H1 (cell line): ENCODE measurements at regions not wholly inside any gene's neighbourhood (a gene's known extent, or its start where the extent isn't known, plus 50 kb on each side); places are given as distances from the start of the nearest gene placed in this dataset.

Experiments used
- CTCF ChIA-PET: fragments of 300-600 bp; sonication (Branson Sonifier 250); formaldehyde crosslinking; loops from one replicate; lab custom pipeline; 2021; ENCODE audit not compliant: partially characterized antibody; lab: Charles Lee
- POLR2A ChIA-PET: fragments of 300-600 bp; sonication (Branson Sonifier 250); formaldehyde crosslinking; loops from one replicate; lab custom pipeline; 2021; ENCODE audit warnings: inconsistent platforms; ENCODE audit not compliant: partially characterized antibody; lab: Charles Lee
- DNase-seq, 2 experiments: peaks; one replicate each; pipeline versions ENCODE4 v3.0.0 to v3.0.0-alpha.2; 2010 to 2022; ENCODE audit warnings: low spot score in 2 of 2, low read depth in 1 of 2, mixed read lengths in 1 of 2
- FAIRE-seq: peaks from 2 replicates; lab custom pipeline; 2011; peaks lifted over from hg19 to GRCh38; lab: Jason Lieb, UNC
- H2AFZ ChIP-seq: 2 replicates; pipeline ENCODE4 v1.8.1; 2012; ENCODE audit warnings: low read length, inconsistent platforms
- H2AK5ac ChIP-seq: 2 replicates; pipeline ENCODE4 v1.6.1; 2013; ENCODE audit warnings: low read depth, low read length
- H2BK120ac ChIP-seq: replicated peaks from 2 replicates; pipeline ENCODE3; 2013; ENCODE audit warnings: low read depth, low read length, inconsistent platforms
- H2BK12ac ChIP-seq: 2 replicates; pipeline ENCODE4 v1.6.1; 2013; ENCODE audit warnings: low read depth, low read length
- H2BK15ac ChIP-seq: 2 replicates; pipeline ENCODE4 v1.6.1; 2013; ENCODE audit warnings: low read length
- H2BK20ac ChIP-seq: 2 replicates; pipeline ENCODE4 v1.6.1; 2013; ENCODE audit warnings: low read length
- H2BK5ac ChIP-seq: 2 replicates; pipeline ENCODE4 v1.6.1; 2013; ENCODE audit warnings: low read depth, low read length
- H3K14ac ChIP-seq: 2 replicates; pipeline ENCODE4 v1.6.1; 2013; ENCODE audit warnings: inconsistent platforms; ENCODE audit not compliant: insufficient read length
- H3K18ac ChIP-seq: 2 replicates; pipeline ENCODE4 v1.6.1; 2013; ENCODE audit warnings: low read length; ENCODE audit errors: extremely low read depth
- H3K23ac ChIP-seq: 2 replicates; pipeline ENCODE4 v1.6.1; 2013; ENCODE audit warnings: inconsistent platforms; ENCODE audit not compliant: insufficient read length
- H3K23me2 ChIP-seq: 2 replicates; pipeline ENCODE4 v1.6.1; 2013; ENCODE audit warnings: low read depth, low read length
- H3K27ac ChIP-seq: 2 replicates; pipeline ENCODE4 v1.6.1; 2011; ENCODE audit warnings: low read depth, low read length, inconsistent platforms
- H3K27me3 ChIP-seq, 4 experiments: replicated peaks in 1 of 4; 1 replicate in 1 of 4; 2 replicates in 3 of 4; pipeline versions ENCODE4 v1.6.1 to v1.8.1; 2011 to 2013; ENCODE audit warnings: low read length in 3 of 4, mild to moderate bottlenecking in 3 of 4, inconsistent platforms in 2 of 4, mixed read lengths in 2 of 4, moderate library complexity in 1 of 4; ENCODE audit not compliant: control insufficient read depth in 3 of 4, insufficient read depth in 3 of 4; ENCODE audit errors: extremely low read depth in 1 of 4
- H3K36me3 ChIP-seq, 4 experiments: 2 replicates each; pipeline versions ENCODE4 v1.6.1 to v1.8.1; 2011 to 2013; ENCODE audit warnings: mild to moderate bottlenecking in 4 of 4, low read length in 3 of 4, moderate library complexity in 2 of 4, control low read depth in 1 of 4, inconsistent platforms in 1 of 4; ENCODE audit not compliant: insufficient read depth in 4 of 4, control insufficient read depth in 2 of 4
- H3K4ac ChIP-seq: replicated peaks from 2 replicates; pipeline ENCODE3; 2013; ENCODE audit warnings: low read length, low read depth, mixed read lengths, inconsistent platforms; ENCODE audit not compliant: insufficient read length
- H3K4me1 ChIP-seq, 4 experiments: replicated peaks in 1 of 4; 1 replicate in 1 of 4; 2 replicates in 3 of 4; pipeline versions ENCODE4 v1.6.1 to v1.8.1; 2011 to 2013; ENCODE audit warnings: low read length in 3 of 4, inconsistent platforms in 2 of 4, mixed read lengths in 1 of 4; ENCODE audit not compliant: insufficient read depth in 4 of 4, control insufficient read depth in 3 of 4
- H3K4me2 ChIP-seq, 2 experiments: 2 replicates each; pipeline versions ENCODE4 v1.6.1 to v1.8.1; 2011 to 2013; ENCODE audit warnings: low read depth in 2 of 2, low read length in 2 of 2, control low read depth in 1 of 2, inconsistent platforms in 1 of 2, mild to moderate bottlenecking in 1 of 2; ENCODE audit not compliant: insufficient read depth in 1 of 2
- H3K4me3 ChIP-seq, 4 experiments: fragments of 200-600, 300-600 bp in 1 of 4; sonication (generic), shearing (Covaris generic), sonication (Bioruptor Twin) in 1 of 4; 2 replicates each; pipeline versions ENCODE4 v1.5.1 to v1.8.1; 2011 to 2016; ENCODE audit warnings: low read length in 4 of 4, low read depth in 3 of 4, control low read depth in 2 of 4, inconsistent platforms in 2 of 4, mild to moderate bottlenecking in 2 of 4, mixed read lengths in 1 of 4, moderate library complexity in 1 of 4; ENCODE audit not compliant: insufficient read depth in 2 of 4; ENCODE audit errors: extremely low read depth in 1 of 4
- H3K56ac ChIP-seq: replicated peaks from 2 replicates; pipeline ENCODE3; 2013; ENCODE audit warnings: low read depth, mild to moderate bottlenecking, mixed read lengths, low read length, inconsistent platforms; ENCODE audit not compliant: insufficient read length
- H3K79me1 ChIP-seq: 2 replicates; pipeline ENCODE4 v1.6.1; 2013; ENCODE audit warnings: low read depth, low read length, control low read depth
- H3K79me2 ChIP-seq, 2 experiments: 2 replicates each; pipeline versions ENCODE4 v1.6.1 to v1.8.1; 2012 to 2013; ENCODE audit warnings: low read length in 2 of 2, mild to moderate bottlenecking in 2 of 2, inconsistent platforms in 1 of 2; ENCODE audit not compliant: insufficient read depth in 2 of 2, control insufficient read depth in 1 of 2
- H3K9ac ChIP-seq, 4 experiments: replicated peaks in 1 of 4; 1 replicate in 1 of 4; 2 replicates in 3 of 4; pipeline versions ENCODE4 v1.6.1 to v1.8.1; 2011 to 2013; ENCODE audit warnings: low read depth in 3 of 4, low read length in 3 of 4, control low read depth in 2 of 4, mild to moderate bottlenecking in 2 of 4, moderate library complexity in 2 of 4, inconsistent platforms in 1 of 4; ENCODE audit errors: extremely low read depth in 1 of 4
- H3K9me3 ChIP-seq, 2 experiments: 2 replicates each; pipeline versions ENCODE4 v1.6.1 to v1.8.1; 2012 to 2013; ENCODE audit warnings: mild to moderate bottlenecking in 2 of 2, moderate library complexity in 2 of 2, control low read depth in 1 of 2, inconsistent platforms in 1 of 2, low read depth in 1 of 2, low read length in 1 of 2, mixed read lengths in 1 of 2; ENCODE audit not compliant: insufficient read depth in 2 of 2
- H4K20me1 ChIP-seq, 2 experiments: replicated peaks in 1 of 2; 2 replicates each; pipeline versions ENCODE3 to v1.8.1; 2011 to 2013; ENCODE audit warnings: inconsistent platforms in 2 of 2, low read length in 2 of 2, mild to moderate bottlenecking in 1 of 2; ENCODE audit not compliant: insufficient read depth in 2 of 2, control insufficient read depth in 1 of 2
- H4K5ac ChIP-seq: 2 replicates; pipeline ENCODE4 v1.6.1; 2013; ENCODE audit warnings: low read length, low read depth, mixed read lengths, inconsistent platforms; ENCODE audit not compliant: insufficient read length
- H4K8ac ChIP-seq: 2 replicates; pipeline ENCODE4 v1.8.0; 2013; ENCODE audit warnings: mild to moderate bottlenecking, moderate library complexity, low read length, inconsistent platforms; ENCODE audit not compliant: insufficient read depth; ENCODE audit errors: extremely low read depth
- H4K91ac ChIP-seq: replicated peaks from 2 replicates; pipeline ENCODE3; 2013; ENCODE audit warnings: low read length, mixed read lengths, inconsistent platforms; ENCODE audit not compliant: insufficient read length
- CHD2 ChIP-seq: IDR thresholded peaks from 2 replicates; pipeline ENCODE4 v1.6.1; 2012; ENCODE audit warnings: low read length, improper control_type of control experiment
- FOSL1 ChIP-seq: IDR thresholded peaks from 2 replicates; pipeline ENCODE4 v1.6.1; 2011; ENCODE audit warnings: mild to moderate bottlenecking, low read depth, low read length, moderate library complexity; ENCODE audit not compliant: insufficient read depth
- GABPA ChIP-seq: IDR thresholded peaks from 2 replicates; pipeline ENCODE4 v1.6.1; 2011; ENCODE audit warnings: mild to moderate bottlenecking, low read length, moderate library complexity, borderline replicate concordance; ENCODE audit not compliant: insufficient read depth
- JUN ChIP-seq: IDR thresholded peaks from 2 replicates; pipeline ENCODE4 v1.6.1; 2011; ENCODE audit warnings: low read depth, mild to moderate bottlenecking, improper control_type of control experiment, low read length
- KDM5A ChIP-seq: fragments of 200-600 bp; IDR thresholded peaks from 2 replicates; pipeline ENCODE4 v1.7.1; 2012; ENCODE audit warnings: mild to moderate bottlenecking, low read length, inconsistent platforms, mixed read lengths
- MAFK ChIP-seq: IDR thresholded peaks from 2 replicates; pipeline ENCODE4 v1.6.1; 2012; ENCODE audit warnings: low read depth, mild to moderate bottlenecking, improper control_type of control experiment, low read length
- NRF1 ChIP-seq: IDR thresholded peaks from 2 replicates; pipeline ENCODE4 v1.6.1; 2011; ENCODE audit warnings: mild to moderate bottlenecking, low read depth, low read length, improper control_type of control experiment
- RXRA ChIP-seq: IDR thresholded peaks from 2 replicates; pipeline ENCODE4 v1.6.1; 2011; ENCODE audit warnings: low read depth, mild to moderate bottlenecking, low read length, moderate library complexity; ENCODE audit not compliant: insufficient read depth
- SP2 ChIP-seq: IDR thresholded peaks from 2 replicates; pipeline ENCODE4 v1.6.1; 2012; ENCODE audit warnings: mild to moderate bottlenecking, low read length, inconsistent platforms
- SRF ChIP-seq: IDR thresholded peaks from 2 replicates; pipeline ENCODE4 v1.6.1; 2011; ENCODE audit warnings: mild to moderate bottlenecking, low read depth, low read length, moderate library complexity
- TAF7 ChIP-seq: optimal IDR thresholded peaks from 2 replicates; pipeline ENCODE3; 2011; ENCODE audit warnings: low read depth, mild to moderate bottlenecking, inconsistent platforms, low read length, moderate library complexity, borderline replicate concordance
- USF2 ChIP-seq: IDR thresholded peaks from 2 replicates; pipeline ENCODE4 v1.6.1; 2011; ENCODE audit warnings: low read length, improper control_type of control experiment
- ZNF274 ChIP-seq: IDR thresholded peaks from 2 replicates; pipeline ENCODE4 v1.7.0; 2012; ENCODE audit warnings: low read length, borderline replicate concordance; ENCODE audit errors: extremely low read depth

GRCh38 chrY:8655017-8655416 is 682.2 kb upstream of the TSPY4 start:
- no peak overlapping the region for H3K23ac ChIP-seq
- no peaks in the 10 kb centered on the region for H3K79me2 ChIP-seq
- H4K20me1 ChIP-seq = no peaks in the 10 kb centered on the region
- FAIRE-seq (no peak), DNase-seq (no peak)
- no peak overlapping the region for H3K9ac ChIP-seq
- no peak overlapping the region for H2AFZ ChIP-seq
- no peak overlapping the region for H3K4me2 ChIP-seq
- no peak overlapping the region for H3K27ac ChIP-seq
- H3K56ac ChIP-seq = no peak overlapping the region
- CTCF ChIA-PET = no interaction called here
- TF ChIP-seq KDM5A = no peak
- no peak for TF ChIP-seq JUN
- TF ChIP-seq GABPA = no peak
- no peak for TF ChIP-seq MAFK
- no peak for TF ChIP-seq CHD2
- no peak for TF ChIP-seq NRF1
- no peak for TF ChIP-seq RXRA
- no peak for TF ChIP-seq ZNF274
- no peak for TF ChIP-seq FOSL1
- no peak for TF ChIP-seq TAF7
- TF ChIP-seq SP2 = no peak
- TF ChIP-seq SRF = no peak
- TF ChIP-seq USF2 = no peak
- no peaks in the 10 kb centered on the region for H3K79me1 ChIP-seq
- no peak overlapping the region for H2BK5ac ChIP-seq
- no peak overlapping the region for H4K91ac ChIP-seq
- no peak overlapping the region for H2BK15ac ChIP-seq
- H2BK120ac ChIP-seq = no peak overlapping the region
- no peak overlapping the region for H2AK5ac ChIP-seq
- H3K14ac ChIP-seq = no peak overlapping the region
- no peak overlapping the region for H4K8ac ChIP-seq
- no peaks in the 10 kb centered on the region for H3K4me1 ChIP-seq
- H2BK20ac ChIP-seq = no peak overlapping the region
- peaks cover 14 to 74% of the 10 kb centered on the region in 2 experiments for H3K9me3 ChIP-seq
- no peak overlapping the region for H4K5ac ChIP-seq
- H3K27me3 ChIP-seq = no peaks in the 10 kb centered on the region
- no peak overlapping the region for H3K4ac ChIP-seq
- H2BK12ac ChIP-seq = no peak overlapping the region
- no peaks in the 10 kb centered on the region for H3K23me2 ChIP-seq
- H3K4me3 ChIP-seq = no peak overlapping the region
- POLR2A ChIA-PET = no interaction called here
- no peaks in the 10 kb centered on the region for H3K36me3 ChIP-seq
- H3K18ac ChIP-seq = no peak overlapping the region
